ENCODE measurements at regions not wholly inside any gene's neighbourhood (a gene's known extent, or its start where the extent isn't known, plus 50 kb on each side); places are given as distances from the start of the nearest gene placed in this dataset.

DNA sequence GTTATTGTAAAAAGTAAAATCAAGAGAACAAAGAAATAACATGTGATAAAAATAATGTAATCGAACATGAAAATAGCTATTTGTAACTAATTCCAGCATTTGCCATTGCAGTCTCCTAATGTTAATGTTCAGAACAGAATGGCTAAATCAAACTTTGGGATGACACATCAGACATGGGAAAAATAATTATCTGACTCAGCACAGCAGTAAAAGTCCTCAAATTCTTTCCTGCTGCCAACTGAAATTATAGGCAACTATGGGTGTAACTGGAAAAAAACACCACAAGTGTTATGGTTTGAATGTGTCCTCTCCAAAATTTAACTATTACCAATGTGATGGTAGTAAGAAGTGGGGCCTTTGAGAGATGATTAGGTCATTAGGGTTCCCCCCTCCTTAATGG, 446.7 kb downstream of the C3orf38 start:
- H3F3A ChIP-seq (ENCODE audit: low read length, unreplicated experiment): no peaks in the 10 kb centered on the region
- H3K9me3 ChIP-seq (ENCODE audit: low read length): no peaks in the 10 kb centered on the region
- H3K4me3 ChIP-seq (ENCODE audit: low read length): no peak overlapping the region
- TF ChIP-seq, protein P1, sequence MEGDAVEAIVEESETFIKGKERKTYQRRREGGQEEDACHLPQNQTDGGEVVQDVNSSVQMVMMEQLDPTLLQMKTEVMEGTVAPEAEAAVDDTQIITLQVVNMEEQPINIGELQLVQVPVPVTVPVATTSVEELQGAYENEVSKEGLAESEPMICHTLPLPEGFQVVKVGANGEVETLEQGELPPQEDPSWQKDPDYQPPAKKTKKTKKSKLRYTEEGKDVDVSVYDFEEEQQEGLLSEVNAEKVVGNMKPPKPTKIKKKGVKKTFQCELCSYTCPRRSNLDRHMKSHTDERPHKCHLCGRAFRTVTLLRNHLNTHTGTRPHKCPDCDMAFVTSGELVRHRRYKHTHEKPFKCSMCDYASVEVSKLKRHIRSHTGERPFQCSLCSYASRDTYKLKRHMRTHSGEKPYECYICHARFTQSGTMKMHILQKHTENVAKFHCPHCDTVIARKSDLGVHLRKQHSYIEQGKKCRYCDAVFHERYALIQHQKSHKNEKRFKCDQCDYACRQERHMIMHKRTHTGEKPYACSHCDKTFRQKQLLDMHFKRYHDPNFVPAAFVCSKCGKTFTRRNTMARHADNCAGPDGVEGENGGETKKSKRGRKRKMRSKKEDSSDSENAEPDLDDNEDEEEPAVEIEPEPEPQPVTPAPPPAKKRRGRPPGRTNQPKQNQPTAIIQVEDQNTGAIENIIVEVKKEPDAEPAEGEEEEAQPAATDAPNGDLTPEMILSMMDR (conservative IDR thresholded peaks at IDR 0.05; ENCODE audit: low read depth, low read length): no peak
- TF ChIP-seq EZH2phosphoT487 (IDR thresholded peaks at IDR 0.05; ENCODE audit: borderline replicate concordance, low read length): no peak
- no peak for TF ChIP-seq EZH2 (IDR thresholded peaks at IDR 0.05; ENCODE audit: low read length, unreplicated experiment)
- H3K36me3 ChIP-seq (ENCODE audit: low read depth, low read length): no peaks in the 10 kb centered on the region
- no peak for ATAC-seq
- H3K27ac ChIP-seq (ENCODE audit: low read length): no peak overlapping the region
- no peak overlapping the region for H3K9ac ChIP-seq (ENCODE audit: low read length)
- no peak overlapping the region for H3K4me2 ChIP-seq (ENCODE audit: low read length)
- no peaks in the 10 kb centered on the region for H3K79me2 ChIP-seq (ENCODE audit: low read length)
- no peaks in the 10 kb centered on the region for H4K20me1 ChIP-seq (ENCODE audit: low read length)
- POLR2A ChIA-PET (ENCODE audit: unreplicated experiment): no interaction called here
- H3K27me3 ChIP-seq (ENCODE audit: low read length): no peaks in the 10 kb centered on the region; the same call in 1 of the 2 replicates
- intact Hi-C loops (cut with micrococcal nuclease): no loop called here
- CTCF ChIA-PET: no interaction called here
- BruUV-seq (replicated peaks): no TSS peak
- H3K9me2 ChIP-seq (replicated peaks; ENCODE audit: low read length): no peaks in the 10 kb centered on the region
- peaks cover 5% of the 10 kb centered on the region; the same call in 1 of the 2 replicates for H3K4me1 ChIP-seq (ENCODE audit: insufficient read depth, low read length)
- DNase-seq: peak; percentile 42
- no peak overlapping the region for H2AFZ ChIP-seq (ENCODE audit: low read length)

DNA sequence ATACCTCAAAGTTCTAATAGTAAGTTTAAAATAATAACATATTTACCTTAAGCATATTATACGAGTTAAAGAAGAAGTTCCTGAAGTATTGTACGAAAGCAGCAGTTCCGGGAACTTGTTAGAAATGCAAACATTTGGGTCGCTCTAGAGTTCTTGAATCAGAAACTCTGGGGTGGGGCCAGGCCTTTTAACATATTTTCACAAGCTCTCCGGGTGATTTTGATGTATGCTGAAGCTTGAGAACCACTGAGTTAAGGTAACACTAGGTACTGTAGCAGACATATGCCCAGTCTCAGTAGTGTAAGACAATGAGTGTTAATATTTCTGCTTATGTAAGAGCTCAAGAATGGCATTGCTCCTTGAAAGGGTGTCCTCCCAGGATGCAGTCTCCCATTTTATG, 461.1 kb downstream of the C3orf38 start:
- no peaks in the 10 kb centered on the region for H3K36me3 ChIP-seq (ENCODE audit: low read depth, low read length)
- H3K79me2 ChIP-seq (ENCODE audit: low read length): no peaks in the 10 kb centered on the region
- intact Hi-C loops (cut with micrococcal nuclease): no loop called here
- no peak overlapping the region for H3K27ac ChIP-seq (ENCODE audit: low read length)
- H2AFZ ChIP-seq (ENCODE audit: low read length): no peak overlapping the region
- ChIA-PET CTCF (no interaction called here), POLR2A (ENCODE audit: unreplicated experiment) (interaction anchor here (0.5 kb wide), 1 partner anchor 29 kb away, joined by 5 read pairs; no protein-coding TSS in a partner anchor)
- no peak overlapping the region for H3K4me3 ChIP-seq (ENCODE audit: low read length)
- DNase-seq (no peak), ATAC-seq (no peak)
- TF ChIP-seq EZH2phosphoT487 (IDR thresholded peaks at IDR 0.05; ENCODE audit: borderline replicate concordance, low read length): no peak
- TF ChIP-seq, protein P1 (conservative IDR thresholded peaks at IDR 0.05; ENCODE audit: low read depth, low read length): no peak
- TF ChIP-seq EZH2 (IDR thresholded peaks at IDR 0.05; ENCODE audit: low read length, unreplicated experiment): no peak
- H3F3A ChIP-seq (ENCODE audit: low read length, unreplicated experiment): no peaks in the 10 kb centered on the region
- no peak overlapping the region for H3K4me2 ChIP-seq (ENCODE audit: low read length)
- BruUV-seq (replicated peaks): no TSS peak
- no peaks in the 10 kb centered on the region for H3K27me3 ChIP-seq (ENCODE audit: low read length)
- H4K20me1 ChIP-seq (ENCODE audit: low read length): no peaks in the 10 kb centered on the region
- H3K4me1 ChIP-seq (ENCODE audit: insufficient read depth, low read length): 0 out of 2 replicates have a peak, but pooled peaks cover 7% of the 10 kb centered on the region
- H3K9me2 ChIP-seq (replicated peaks; ENCODE audit: low read length): no peaks in the 10 kb centered on the region
- no peaks in the 10 kb centered on the region for H3K9me3 ChIP-seq (ENCODE audit: low read length)
- H3K9ac ChIP-seq (ENCODE audit: low read length): no peak overlapping the region

DNA sequence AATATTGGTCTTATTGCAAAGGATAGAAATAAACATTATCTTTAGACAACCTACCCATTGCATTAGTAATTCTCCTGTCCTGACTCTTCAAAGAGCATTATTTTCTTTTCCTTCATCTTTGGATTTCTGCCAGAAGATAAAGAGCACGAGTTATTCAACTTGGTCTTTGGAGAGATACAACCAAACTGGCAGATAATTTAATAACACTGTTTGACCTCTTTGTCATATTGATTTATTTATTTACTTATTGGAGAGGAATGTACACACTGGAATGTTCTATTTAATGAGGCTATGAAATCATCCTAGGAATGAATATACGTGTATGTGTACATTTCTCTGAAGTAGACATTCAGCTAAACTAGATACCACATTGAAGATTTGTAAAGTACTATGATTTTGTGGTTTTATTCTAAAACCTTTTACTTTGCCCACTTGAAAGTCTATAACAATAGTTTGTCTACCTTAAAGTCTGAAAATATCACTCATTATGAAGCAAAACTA, 462.1 kb downstream of the C3orf38 start:
- Histone ChIP-seq H2AFZ (ENCODE audit: low read length) (no peak overlapping the region), H3K27me3 (ENCODE audit: low read length) (no peaks in the 10 kb centered on the region), H3K27ac (ENCODE audit: low read length) (no peak overlapping the region), H3K4me1 (ENCODE audit: insufficient read depth, low read length) (0 out of 2 replicates have a peak, but pooled peaks cover 7% of the 10 kb centered on the region), H3F3A (ENCODE audit: low read length, unreplicated experiment) (no peaks in the 10 kb centered on the region), H3K4me2 (ENCODE audit: low read length) (no peak overlapping the region; the same call in 1 of the 2 replicates), H3K79me2 (ENCODE audit: low read length) (no peaks in the 10 kb centered on the region), H3K4me3 (ENCODE audit: low read length) (no peak overlapping the region), H3K9me3 (ENCODE audit: low read length) (no peaks in the 10 kb centered on the region), H4K20me1 (ENCODE audit: low read length) (no peaks in the 10 kb centered on the region), H3K9me2 (replicated peaks; ENCODE audit: low read length) (no peaks in the 10 kb centered on the region), H3K36me3 (ENCODE audit: low read depth, low read length) (no peaks in the 10 kb centered on the region), H3K9ac (ENCODE audit: low read length) (no peak overlapping the region)
- intact Hi-C loops (cut with micrococcal nuclease): no loop called here
- TF ChIP-seq EZH2phosphoT487 (IDR thresholded peaks at IDR 0.05; ENCODE audit: borderline replicate concordance, low read length) (no peak), EZH2 (IDR thresholded peaks at IDR 0.05; ENCODE audit: low read length, unreplicated experiment) (no peak)
- TF ChIP-seq, protein P1 (conservative IDR thresholded peaks at IDR 0.05; ENCODE audit: low read depth, low read length): no peak
- ATAC-seq (peak; percentile 46; the same call in 1 of the 2 replicates), DNase-seq (peak; percentile 44)
- ChIA-PET CTCF (no interaction called here), POLR2A (ENCODE audit: unreplicated experiment) (no interaction called here)
- BruUV-seq (replicated peaks): no TSS peak

All from PC-3 (cell line).